Lung microvascular endothelial cell (primary cell): ENCODE measurements at regions not wholly inside any gene's neighbourhood (a gene's known extent, or its start where the extent isn't known, plus 50 kb on each side); places are given as distances from the start of the nearest gene placed in this dataset.
A peak's percentile ranks its signal among the peaks of the same experiment; 100 is the strongest.
"Not testable (repeated sequence)": the region's sequence is repeated elsewhere in the genome, so short reads cannot be mapped to it uniquely, and the experiment has no call there.

ENCODE experiments used
- DNase-seq, 2 donors: peaks; one replicate each; pipeline versions ENCODE4 v3.0.0 to v3.0.0-alpha.2; 2010; ENCODE audit warnings: low read depth in 2 of 2

GRCh38 chr1:149355748-149356147, 119.1 kb upstream of the NBPF19 start:
- not testable (repeated sequence) for DNase-seq

- not testable (repeated sequence) for DNase-seq
Observed at GRCh38 chr1:149356152-149356551, 118.7 kb upstream of the NBPF19 start.

- not testable (repeated sequence) for DNase-seq
Observed at GRCh38 chr1:149360351-149360750, 114.5 kb upstream of the NBPF19 start.

- not testable (repeated sequence) for DNase-seq
Observed at GRCh38 chr1:149361310-149361709, 113.5 kb upstream of the NBPF19 start.

GRCh38 chr1:149364188-149364981, 110.5 kb upstream of the NBPF19 start:
- DNase-seq = not testable (repeated sequence)

GRCh38 chr1:149366402-149366801, 108.4 kb upstream of the NBPF19 start:
- DNase-seq = not testable (repeated sequence)

GRCh38 chr1:149367472-149368044, 107.3 kb upstream of the NBPF19 start:
- DNase-seq = not testable (repeated sequence)

- DNase-seq = not testable (repeated sequence)
Observed at GRCh38 chr1:149368337-149368736, 106.5 kb upstream of the NBPF19 start.

- not testable (repeated sequence) for DNase-seq
Observed at GRCh38 chr1:149369081-149369480, 105.8 kb upstream of the NBPF19 start.

GRCh38 chr1:149371955-149372354, 102.9 kb upstream of the NBPF19 start:
- DNase-seq = not testable (repeated sequence)

GRCh38 chr1:149378462-149378861, 96.4 kb upstream of the NBPF19 start:
- not testable (repeated sequence) for DNase-seq

GRCh38 chr1:149390173-149390926, 84.5 kb upstream of the NBPF19 start:
- DNase-seq = peak; percentile 47 to 70

- DNase-seq = not testable (repeated sequence)
Observed at GRCh38 chr1:149390931-149391330, 83.9 kb upstream of the NBPF19 start.

- DNase-seq = not testable (repeated sequence)
Observed at GRCh38 chr1:149395802-149396201, 79.0 kb upstream of the NBPF19 start.

GRCh38 chr1:149398527-149398926, 76.3 kb upstream of the NBPF19 start:
- not testable (repeated sequence) for DNase-seq

GRCh38 chr1:149408404-149408803, 66.4 kb upstream of the NBPF19 start:
- peak in 1 of 2 donors; percentile 0 for DNase-seq

- DNase-seq = not testable (repeated sequence)
Observed at GRCh38 chr1:149415373-149415772, 59.5 kb upstream of the NBPF19 start.

GRCh38 chr1:149418782-149419181, 56.1 kb upstream of the NBPF19 start:
- not testable (repeated sequence) for DNase-seq

- DNase-seq = not testable (repeated sequence)
Observed at GRCh38 chr1:149423122-149423521, 51.7 kb upstream of the NBPF19 start.
